OCI-LY3 (cell line): ENCODE measurements at regions not wholly inside any gene's neighbourhood (a gene's known extent, or its start where the extent isn't known, plus 50 kb on each side); places are given as distances from the start of the nearest gene placed in this dataset.
A peak's percentile ranks its signal among the peaks of the same experiment; 100 is the strongest.

Source experiments
- H2AFZ ChIP-seq: fragments of 200-600, 300-600 bp; shearing (Covaris generic); 2 replicates; pipeline ENCODE4 v1.6.0; 2014; ENCODE audit warnings: antibody characterized with exemption, low read depth, low read length
- H3K27ac ChIP-seq: fragments of 200-600, 300-600 bp; sonication (generic); 2 replicates; pipeline ENCODE4 v1.5.1; 2014; ENCODE audit warnings: mild to moderate bottlenecking, low read length, moderate library complexity, mixed read lengths
- H3K27me3 ChIP-seq: fragments of 200-600, 300-600 bp; sonication (generic); 2 replicates; pipeline ENCODE4 v1.6.1; 2014; ENCODE audit warnings: low read depth, low read length, mixed read lengths
- H3K36me3 ChIP-seq: fragments of 200-600, 300-600 bp; sonication (generic); replicated peaks from 2 replicates; pipeline ENCODE3; 2014; ENCODE audit warnings: low read depth, low read length, mixed read lengths
- H3K4me1 ChIP-seq: fragments of 300-600, 200-600 bp; sonication (generic); 2 replicates; pipeline ENCODE4 v1.6.1; 2014; ENCODE audit warnings: low read length, mixed read lengths
- H3K4me2 ChIP-seq: fragments of 200-600, 300-600 bp; sonication (generic); 2 replicates; pipeline ENCODE4 v1.6.1; 2014; ENCODE audit warnings: low read length, mixed read lengths
- H3K4me3 ChIP-seq: fragments of 300-600, 200-600 bp; sonication (generic); 2 replicates; pipeline ENCODE4 v1.5.1; 2014; ENCODE audit warnings: antibody characterized with exemption, mild to moderate bottlenecking, low read length, moderate library complexity
- H3K79me2 ChIP-seq: fragments of 300-600, 200-600 bp; shearing (Covaris generic); 2 replicates; pipeline ENCODE4 v1.6.1; 2014; ENCODE audit warnings: mild to moderate bottlenecking, low read length, mixed read lengths
- H3K9ac ChIP-seq: fragments of 300-600, 200-600 bp; shearing (Covaris generic); 2 replicates; pipeline ENCODE4 v1.6.0; 2014; ENCODE audit warnings: mild to moderate bottlenecking, low read length, moderate library complexity
- H3K9me3 ChIP-seq: fragments of 200-600, 300-600 bp; shearing (Covaris generic); 2 replicates; pipeline ENCODE4 v1.6.1; 2014; ENCODE audit warnings: low read length, mixed read lengths; ENCODE audit not compliant: insufficient read depth
- H4K20me1 ChIP-seq: fragments of 200-600, 300-600 bp; sonication (generic); 2 replicates; pipeline ENCODE4 v1.6.1; 2016; ENCODE audit warnings: low read length, mixed read lengths; ENCODE audit not compliant: insufficient read depth
- EZH2phosphoT487 ChIP-seq: fragments of 200-600 bp; shearing (Covaris generic); IDR thresholded peaks from 2 replicates; pipeline ENCODE4 v1.6.1; 2018; ENCODE audit warnings: antibody characterized with exemption, mixed run types, low read depth
- TF ChIP-seq, protein P1 (sequence below): fragments of 200-600, 300-600 bp; sonication (generic); IDR thresholded peaks from 2 replicates; pipeline ENCODE4 v1.5.1; 2014; ENCODE audit warnings: antibody characterized with exemption, low read length, low read depth

DNA sequence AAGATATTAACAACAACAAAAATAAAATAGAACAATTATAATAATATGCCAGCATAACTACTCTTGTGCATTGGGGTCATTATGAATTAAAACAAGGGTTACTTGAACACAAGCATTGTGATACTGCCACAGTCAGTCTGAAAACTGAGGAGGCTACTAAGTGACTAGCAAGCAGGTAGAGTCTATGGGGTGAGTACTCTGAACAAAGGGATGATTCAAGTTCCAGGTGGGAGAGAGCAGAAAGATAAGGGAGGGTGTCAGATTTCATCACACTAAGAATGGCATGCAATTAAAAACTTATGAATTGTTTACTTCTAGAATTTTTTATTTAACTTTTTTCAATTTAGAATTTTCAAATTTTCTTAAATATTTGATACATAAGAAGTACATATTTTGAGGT lies 754.4 kb upstream of the GOLIM4 start:
- no peak overlapping the region for H2AFZ ChIP-seq
- no peak overlapping the region for H3K9ac ChIP-seq
- no peaks in the 10 kb centered on the region for H4K20me1 ChIP-seq
- no peak overlapping the region for H3K27ac ChIP-seq
- no peak overlapping the region for H3K4me2 ChIP-seq
- TF ChIP-seq, protein P1, sequence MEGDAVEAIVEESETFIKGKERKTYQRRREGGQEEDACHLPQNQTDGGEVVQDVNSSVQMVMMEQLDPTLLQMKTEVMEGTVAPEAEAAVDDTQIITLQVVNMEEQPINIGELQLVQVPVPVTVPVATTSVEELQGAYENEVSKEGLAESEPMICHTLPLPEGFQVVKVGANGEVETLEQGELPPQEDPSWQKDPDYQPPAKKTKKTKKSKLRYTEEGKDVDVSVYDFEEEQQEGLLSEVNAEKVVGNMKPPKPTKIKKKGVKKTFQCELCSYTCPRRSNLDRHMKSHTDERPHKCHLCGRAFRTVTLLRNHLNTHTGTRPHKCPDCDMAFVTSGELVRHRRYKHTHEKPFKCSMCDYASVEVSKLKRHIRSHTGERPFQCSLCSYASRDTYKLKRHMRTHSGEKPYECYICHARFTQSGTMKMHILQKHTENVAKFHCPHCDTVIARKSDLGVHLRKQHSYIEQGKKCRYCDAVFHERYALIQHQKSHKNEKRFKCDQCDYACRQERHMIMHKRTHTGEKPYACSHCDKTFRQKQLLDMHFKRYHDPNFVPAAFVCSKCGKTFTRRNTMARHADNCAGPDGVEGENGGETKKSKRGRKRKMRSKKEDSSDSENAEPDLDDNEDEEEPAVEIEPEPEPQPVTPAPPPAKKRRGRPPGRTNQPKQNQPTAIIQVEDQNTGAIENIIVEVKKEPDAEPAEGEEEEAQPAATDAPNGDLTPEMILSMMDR: no peak
- TF ChIP-seq EZH2phosphoT487: no peak
- H3K9me3 ChIP-seq: no peaks in the 10 kb centered on the region
- H3K4me1 ChIP-seq: peaks cover 15% of the 10 kb centered on the region
- no peaks in the 10 kb centered on the region for H3K79me2 ChIP-seq
- peaks cover 6% of the 10 kb centered on the region for H3K27me3 ChIP-seq
- H3K4me3 ChIP-seq: no peak overlapping the region
- no peaks in the 10 kb centered on the region for H3K36me3 ChIP-seq

DNA sequence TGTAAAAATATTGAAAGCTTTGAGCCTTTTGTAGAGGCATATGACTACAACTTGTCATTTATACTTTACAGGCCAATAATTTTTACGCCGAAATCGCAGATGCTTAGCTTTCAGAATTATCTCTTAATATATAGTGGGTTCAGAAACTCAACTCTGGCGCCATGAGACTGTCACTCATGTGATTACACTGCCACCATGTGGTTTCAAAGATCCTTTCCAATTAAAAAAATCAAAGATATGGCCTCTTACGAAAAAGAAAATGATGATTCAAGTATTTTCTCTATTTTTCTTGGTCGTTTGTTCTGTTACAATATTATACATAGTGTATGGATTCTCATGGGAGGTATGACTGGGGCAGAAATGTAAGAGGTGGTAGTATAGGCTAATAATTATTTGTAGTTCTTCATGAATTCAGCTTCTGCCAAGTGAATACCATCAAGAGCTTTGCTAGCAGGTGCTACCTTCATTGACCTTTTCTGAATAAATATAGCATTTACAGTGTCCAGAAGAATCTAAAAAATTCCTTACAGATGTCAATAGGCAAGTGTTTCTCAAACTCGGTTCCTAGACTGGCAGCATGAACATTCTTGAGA lies 751.7 kb upstream of the GOLIM4 start:
- Histone ChIP-seq H4K20me1 (no peaks in the 10 kb centered on the region), H2AFZ (no peak overlapping the region), H3K79me2 (no peaks in the 10 kb centered on the region), H3K4me3 (peak overlapping the region; percentile 62), H3K36me3 (no peaks in the 10 kb centered on the region), H3K27me3 (peaks cover 8% of the 10 kb centered on the region), H3K9ac (no peak overlapping the region), H3K9me3 (no peaks in the 10 kb centered on the region), H3K4me1 (peaks cover 15% of the 10 kb centered on the region), H3K27ac (no peak overlapping the region), H3K4me2 (peak overlapping the region; percentile 52)
- TF ChIP-seq, protein P1: peak; percentile 83
- TF ChIP-seq EZH2phosphoT487: no peak

DNA sequence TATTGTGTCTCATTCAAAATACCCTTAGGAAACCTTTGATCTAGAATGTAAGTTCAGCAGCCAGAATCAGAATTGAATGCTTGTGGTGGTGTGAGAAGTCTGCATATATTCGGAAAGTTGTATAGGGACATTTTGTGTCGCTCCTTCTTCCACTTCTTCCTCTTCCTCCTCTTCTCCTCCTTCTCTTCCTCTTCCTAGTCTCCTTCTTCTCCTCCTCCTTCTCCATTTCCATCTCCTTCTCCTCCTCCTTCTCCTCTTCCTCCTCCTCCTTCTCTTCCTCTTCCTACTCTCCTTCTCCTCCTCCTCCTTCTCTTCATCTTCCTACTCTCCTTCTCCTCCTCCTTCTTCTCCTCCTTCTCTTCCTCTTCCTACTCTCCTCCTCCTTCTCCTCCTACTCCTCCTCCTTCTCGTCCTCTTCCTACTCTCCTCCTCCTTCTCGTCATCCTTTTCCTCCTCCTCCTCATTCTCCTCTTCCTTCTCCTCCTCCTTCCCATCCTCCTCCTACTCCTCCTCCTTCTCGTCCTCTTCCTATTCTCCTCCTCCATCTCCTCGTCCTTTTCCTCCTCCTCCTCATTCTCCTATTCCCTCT lies 749.3 kb upstream of the GOLIM4 start:
- H4K20me1 ChIP-seq: no peaks in the 10 kb centered on the region
- no peak overlapping the region for H2AFZ ChIP-seq
- H3K27ac ChIP-seq: no peak overlapping the region
- H3K4me3 ChIP-seq: no peak overlapping the region
- no peaks in the 10 kb centered on the region for H3K9me3 ChIP-seq
- H3K27me3 ChIP-seq: peaks cover 8% of the 10 kb centered on the region
- no peak overlapping the region for H3K4me2 ChIP-seq
- no peaks in the 10 kb centered on the region for H3K36me3 ChIP-seq
- no peak overlapping the region for H3K9ac ChIP-seq
- TF ChIP-seq, protein P1: no peak
- no peak for TF ChIP-seq EZH2phosphoT487
- H3K4me1 ChIP-seq: peaks cover 15% of the 10 kb centered on the region
- H3K79me2 ChIP-seq: no peaks in the 10 kb centered on the region

DNA sequence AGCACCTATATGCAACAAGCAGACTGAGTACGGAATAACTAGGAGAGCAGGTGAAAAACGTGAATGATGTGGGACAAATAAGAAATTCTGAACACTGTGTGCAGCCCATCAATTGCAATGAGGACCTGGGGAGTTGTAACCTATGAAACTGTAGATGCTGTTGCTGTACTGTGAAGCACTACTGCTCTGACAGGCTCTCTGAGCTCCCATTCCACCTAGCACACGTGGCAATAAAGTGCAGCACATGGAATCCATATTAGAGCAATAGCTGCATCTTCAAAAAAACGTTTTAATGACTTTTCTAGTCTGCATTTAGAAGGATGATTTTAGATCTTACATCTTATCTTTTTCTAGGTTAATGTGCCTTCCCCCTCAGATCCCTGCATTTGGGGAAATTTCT lies 748.7 kb upstream of the GOLIM4 start:
- H3K4me3 ChIP-seq: no peak overlapping the region
- no peaks in the 10 kb centered on the region for H4K20me1 ChIP-seq
- no peak overlapping the region for H3K9ac ChIP-seq
- H3K27me3 ChIP-seq: peaks cover 8% of the 10 kb centered on the region
- no peaks in the 10 kb centered on the region for H3K36me3 ChIP-seq
- no peak overlapping the region for H3K27ac ChIP-seq
- no peaks in the 10 kb centered on the region for H3K9me3 ChIP-seq
- no peak overlapping the region for H3K4me2 ChIP-seq
- no peak overlapping the region for H2AFZ ChIP-seq
- peaks cover 15% of the 10 kb centered on the region for H3K4me1 ChIP-seq
- TF ChIP-seq, protein P1: no peak
- no peak for TF ChIP-seq EZH2phosphoT487
- no peaks in the 10 kb centered on the region for H3K79me2 ChIP-seq
